DMS153 treated with DMSO at 0.1 percent for 48 hours (cell line): ENCODE measurements at regions not wholly inside any gene's neighbourhood (a gene's known extent, or its start where the extent isn't known, plus 50 kb on each side); places are given as distances from the start of the nearest gene placed in this dataset.
"Not testable (repeated sequence)": the region's sequence is repeated elsewhere in the genome, so short reads cannot be mapped to it uniquely, and the experiment has no call there.

Source experiments
- DNase-seq: peaks from one replicate; lab custom pipeline; 2025; ENCODE audit not compliant: unreplicated experiment; lab: John Stamatoyannopoulos, UW

GRCh38 chrX:122270809-122271494 is 913.1 kb upstream of the GRIA3 start:
- DNase-seq = no peak

- no peak for DNase-seq
These were observed 912.1 kb upstream of the GRIA3 start for GRCh38 chrX:122272011-122272410.

DNA sequence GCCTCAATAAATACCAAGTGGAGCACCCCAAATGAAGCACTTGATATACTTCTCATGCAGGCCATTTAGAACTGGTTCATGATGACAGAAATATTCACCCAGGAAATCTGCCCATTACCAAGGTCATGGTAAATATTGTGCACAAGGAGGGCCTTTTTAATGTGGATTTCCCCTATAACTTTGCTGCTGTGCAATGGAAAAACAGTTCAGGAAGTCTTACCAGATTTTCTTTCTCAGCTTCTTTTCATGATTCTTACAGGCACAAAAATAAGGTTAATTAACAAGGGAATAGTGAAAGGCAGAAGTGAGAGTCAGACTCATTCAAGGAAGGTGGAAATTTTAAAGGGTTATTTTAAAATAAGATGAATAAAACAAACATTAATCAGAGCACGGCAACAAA is 904.3 kb upstream of the GRIA3 start:
- DNase-seq = no peak

DNA sequence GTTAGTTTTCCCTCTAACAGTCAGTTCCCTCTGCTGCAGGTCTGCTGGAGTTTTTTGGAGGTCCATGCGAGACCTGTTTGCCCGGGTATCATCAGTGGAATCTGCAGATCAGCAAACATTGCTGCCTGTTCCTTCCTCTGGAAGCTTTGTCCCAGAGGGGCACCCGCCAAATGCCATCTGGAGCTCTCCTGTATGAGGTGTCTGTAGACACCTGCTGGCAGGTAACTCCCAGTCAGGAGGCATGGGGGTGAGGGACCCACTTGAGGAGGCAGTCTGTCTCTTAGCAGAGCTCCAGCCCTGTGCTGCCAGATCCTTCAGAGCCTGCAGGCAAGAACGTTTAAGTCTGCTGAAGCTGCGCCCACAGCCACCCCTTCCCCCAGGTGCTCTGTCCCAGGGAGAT is 884.3 kb upstream of the GRIA3 start:
- DNase-seq = not testable (repeated sequence)

- DNase-seq = no peak
These were observed 882.6 kb upstream of the GRIA3 start for GRCh38 chrX:122301491-122301890.

GRCh38 chrX:122303761-122304160 is 880.3 kb upstream of the GRIA3 start:
- no peak for DNase-seq

GRCh38 chrX:122344816-122345215 is 839.3 kb upstream of the GRIA3 start:
- no peak for DNase-seq

GRCh38 chrX:122363112-122363795 is 820.8 kb upstream of the GRIA3 start:
- DNase-seq = no peak

GRCh38 chrX:122375533-122375932 is 808.5 kb upstream of the GRIA3 start:
- DNase-seq = not testable (repeated sequence)

- no peak for DNase-seq
These were observed 795.1 kb upstream of the GRIA3 start for GRCh38 chrX:122389005-122389404.

DNA sequence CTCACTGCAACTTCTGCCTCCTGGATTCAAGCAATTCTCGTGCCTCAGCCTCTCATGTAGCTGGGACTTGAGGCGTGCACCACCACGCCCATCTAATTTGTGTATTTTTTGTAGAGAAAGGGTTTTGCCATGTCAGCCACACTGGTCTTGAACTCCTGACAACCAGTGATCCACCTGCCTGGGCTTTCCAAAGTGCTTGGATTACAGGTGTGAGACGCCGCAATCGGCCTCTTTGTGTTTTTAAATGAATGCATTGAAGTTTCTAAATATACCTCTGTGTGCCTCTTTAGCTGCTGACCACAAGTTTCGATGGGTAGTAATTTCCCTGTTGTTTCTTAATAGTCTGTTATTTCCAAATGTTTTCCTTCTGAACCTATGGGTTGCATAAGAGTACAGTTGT is 765.3 kb upstream of the GRIA3 start:
- no peak for DNase-seq

- no peak for DNase-seq
These were observed 762.5 kb upstream of the GRIA3 start for GRCh38 chrX:122421434-122422121.

DNA sequence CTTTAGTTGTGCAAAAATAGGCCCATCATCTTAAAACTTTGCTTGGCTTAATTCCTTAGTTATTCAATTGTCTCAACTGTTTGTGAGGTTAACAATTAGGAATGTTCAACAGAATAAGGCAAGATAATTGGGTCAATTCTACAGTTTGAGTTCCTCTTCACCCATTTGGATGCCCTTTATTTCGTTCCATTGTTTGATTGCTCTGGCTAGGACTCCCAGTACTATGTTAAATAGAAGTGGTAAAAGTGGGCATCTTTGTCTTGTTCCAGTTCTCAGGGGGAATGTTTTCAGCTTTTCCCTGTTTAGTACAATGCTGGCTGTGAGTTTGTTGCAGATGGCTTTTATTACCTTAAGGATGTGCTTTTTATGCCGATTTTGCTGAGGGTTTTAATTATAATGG is 761.5 kb upstream of the GRIA3 start:
- DNase-seq = no peak

DNA sequence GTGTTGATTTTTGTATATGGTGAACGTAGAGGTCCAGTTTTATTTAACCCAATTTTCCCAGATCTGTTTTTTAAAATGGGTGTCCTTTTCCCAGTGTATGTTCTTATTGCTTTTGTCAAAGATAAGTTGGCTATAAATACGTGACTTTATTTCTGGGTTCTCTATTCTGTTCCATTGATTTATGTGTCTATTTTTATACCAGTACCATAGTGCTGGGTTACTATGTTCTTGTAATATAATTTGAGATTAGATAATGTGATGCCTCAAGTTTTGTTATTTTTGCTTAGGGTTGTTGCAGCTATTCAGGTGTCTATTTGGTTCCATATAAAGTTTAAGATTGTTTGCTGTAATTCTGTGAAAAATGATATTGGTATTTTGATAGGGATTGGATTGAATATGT is 749.1 kb upstream of the GRIA3 start:
- DNase-seq = no peak

DNA sequence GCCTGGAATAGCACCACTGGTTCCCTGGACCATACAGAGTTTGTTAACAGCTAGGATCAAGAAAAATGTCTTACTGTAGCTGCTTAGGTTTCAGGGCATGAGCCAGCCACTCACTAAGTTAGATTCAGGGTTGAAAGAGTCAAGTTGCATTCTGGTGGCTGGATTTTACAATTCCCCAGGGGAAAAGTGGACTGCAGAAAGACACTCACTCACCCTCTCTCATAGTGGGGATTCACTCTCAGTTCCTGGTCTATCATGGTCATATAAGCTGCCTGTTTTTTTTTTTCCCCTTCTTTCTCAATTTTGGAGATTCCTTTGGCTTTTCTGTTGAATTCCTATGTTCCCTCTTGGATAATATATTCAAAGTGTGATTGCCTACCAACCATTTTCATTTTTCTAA is 744.2 kb upstream of the GRIA3 start:
- no peak for DNase-seq

DNA sequence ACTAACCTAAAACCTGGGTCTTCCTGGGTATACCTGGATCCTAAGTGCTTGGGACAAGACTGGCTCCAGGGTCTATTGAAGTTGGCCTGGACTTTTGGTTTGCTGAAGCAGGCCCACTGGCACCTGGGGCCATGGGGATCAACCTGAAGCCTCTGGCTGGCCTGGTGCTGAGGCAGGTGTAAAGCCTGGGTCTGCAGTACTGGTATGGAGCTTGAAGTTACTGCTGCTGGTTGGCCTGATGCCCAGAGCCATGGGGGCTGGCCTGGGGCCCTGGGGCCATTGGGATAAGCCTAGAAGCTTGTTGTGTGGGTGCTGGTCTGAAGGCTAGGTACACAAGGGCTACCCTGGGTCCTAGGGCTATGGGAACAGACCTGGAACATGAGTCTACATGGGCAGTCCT is 743.2 kb upstream of the GRIA3 start:
- DNase-seq = no peak

DNA sequence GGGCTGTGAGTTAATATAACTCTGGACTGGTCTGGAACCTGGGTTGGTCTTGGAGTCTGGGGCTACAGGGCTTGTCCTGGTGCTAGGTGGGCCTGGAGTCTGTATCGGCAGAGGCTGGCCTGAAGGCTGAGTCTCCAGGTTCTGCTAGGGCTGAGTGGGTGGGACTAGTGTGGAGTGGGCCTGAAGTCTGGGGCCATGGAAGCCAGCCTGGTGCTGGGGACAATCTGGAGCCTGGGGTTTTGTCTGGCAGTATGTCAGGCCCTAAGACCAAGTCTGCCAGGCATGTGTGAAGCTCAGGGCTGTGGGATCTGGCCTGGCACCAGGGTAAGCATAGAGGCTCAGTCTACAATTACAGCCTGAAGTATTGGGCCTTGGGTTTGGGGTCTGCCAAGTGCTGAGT is 742.6 kb upstream of the GRIA3 start:
- DNase-seq = no peak

GRCh38 chrX:122445466-122445865 is 738.6 kb upstream of the GRIA3 start:
- no peak for DNase-seq

DNA sequence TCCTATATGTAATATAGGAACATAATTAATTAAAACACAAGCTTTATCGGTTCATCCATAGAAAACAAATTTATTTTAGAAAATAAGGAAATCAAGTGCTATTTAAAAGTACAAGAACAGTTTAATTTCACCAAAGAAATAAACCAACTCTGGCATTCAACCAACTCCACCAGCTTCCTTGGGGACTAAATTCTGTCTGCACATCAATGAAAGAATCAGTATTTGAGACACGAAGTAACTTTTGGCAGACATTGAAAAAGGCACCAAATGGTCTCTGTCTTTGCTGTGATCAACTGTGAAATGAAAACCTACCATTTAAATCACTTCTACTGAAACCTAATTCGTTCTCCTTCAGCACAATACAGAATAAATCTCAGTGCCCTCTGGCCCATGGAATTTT is 719.7 kb upstream of the GRIA3 start:
- DNase-seq = no peak

- no peak for DNase-seq
These were observed 708.8 kb upstream of the GRIA3 start for GRCh38 chrX:122475306-122475705.

GRCh38 chrX:122500556-122500955 is 683.5 kb upstream of the GRIA3 start:
- no peak for DNase-seq

DNA sequence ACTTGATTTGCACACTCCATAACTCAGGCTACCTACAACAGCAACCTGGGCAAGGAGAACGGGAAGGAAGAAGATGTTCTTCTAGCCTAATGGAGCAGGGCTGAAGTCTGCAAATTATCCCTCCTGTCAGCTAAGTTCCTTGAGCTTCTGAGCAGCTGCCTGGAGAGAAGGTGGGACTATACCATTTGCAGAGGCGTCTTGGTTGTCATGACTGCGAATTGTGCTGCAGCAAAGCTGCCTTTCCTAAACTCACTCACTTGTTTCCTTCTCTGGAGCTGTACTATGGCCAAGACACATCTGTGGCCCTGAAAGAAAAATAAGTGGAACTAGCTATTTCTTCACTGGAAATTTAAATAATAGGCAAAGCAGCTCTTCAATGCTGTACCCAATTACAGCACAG is 682.4 kb upstream of the GRIA3 start:
- DNase-seq = no peak
